HL-60 (cell line): ENCODE measurements at regions not wholly inside any gene's neighbourhood (a gene's known extent, or its start where the extent isn't known, plus 50 kb on each side); places are given as distances from the start of the nearest gene placed in this dataset.

Experiments used
- DNase-seq, 2 experiments: peaks; one replicate each; pipeline ENCODE4 v3.0.0-alpha.2; 2010 to 2020; ENCODE audit warnings: low read depth in 1 of 2, low spot score in 1 of 2
- H3K27ac ChIP-seq: fragments of 250-450 bp; sonication (Bioruptor Pico); replicated peaks from 2 replicates; pipeline ENCODE4 v1.5.1; 2020; ENCODE audit warnings: mild to moderate bottlenecking, moderate library complexity
- H3K27me3 ChIP-seq: fragments of 250-450 bp; sonication (Bioruptor Pico); 2 replicates; pipeline ENCODE4 v1.5.1; 2021; ENCODE audit warnings: mild to moderate bottlenecking, moderate library complexity; ENCODE audit not compliant: insufficient read depth, poor library complexity, severe bottlenecking
- H3K4me3 ChIP-seq: replicated peaks from 2 replicates; pipeline ENCODE4 v1.5.1; 2011; ENCODE audit warnings: mild to moderate bottlenecking, control low read depth, low read length; ENCODE audit not compliant: insufficient read depth
- CTCF ChIP-seq: IDR thresholded peaks from one replicate; pipeline ENCODE4 v1.5.1; 2011; ENCODE audit warnings: low read length, control low read depth, inconsistent platforms; ENCODE audit not compliant: insufficient read depth
- GABPA ChIP-seq: IDR thresholded peaks from 2 replicates; pipeline ENCODE4 v1.6.1; 2012; ENCODE audit warnings: low read depth
- POLR2AphosphoS5 ChIP-seq: IDR thresholded peaks from 2 replicates; pipeline ENCODE4 v1.6.1; 2012; ENCODE audit warnings: low read depth
- REST ChIP-seq: IDR thresholded peaks from 2 replicates; pipeline ENCODE4 v1.6.1; 2012; ENCODE audit warnings: low read depth; ENCODE audit not compliant: insufficient replicate concordance
- SPI1 ChIP-seq: IDR thresholded peaks from 2 replicates; pipeline ENCODE4 v1.6.1; 2012; ENCODE audit warnings: low read depth, mild to moderate bottlenecking, borderline replicate concordance

GRCh38 chr16:86866986-86867722 lies 288.8 kb downstream of the FOXL1 start:
- DNase-seq = no peak
- Histone ChIP-seq H3K4me3 (no peak overlapping the region), H3K27me3 (no peaks in the 10 kb centered on the region), H3K27ac (no peak overlapping the region)
- no peak for TF ChIP-seq GABPA
- no peak for TF ChIP-seq POLR2AphosphoS5

- no peak for DNase-seq
- no peak for TF ChIP-seq POLR2AphosphoS5
- TF ChIP-seq SPI1 = no peak
- no peak for TF ChIP-seq GABPA
- no peak for TF ChIP-seq CTCF
- no peak for TF ChIP-seq REST
- Histone ChIP-seq H3K27ac (no peak overlapping the region), H3K27me3 (no peaks in the 10 kb centered on the region), H3K4me3 (no peak overlapping the region)
Measured at GRCh38 chr16:86868070-86868469, 289.7 kb downstream of the FOXL1 start.

GRCh38 chr16:86868786-86869185 lies 290.4 kb downstream of the FOXL1 start:
- no peaks in the 10 kb centered on the region for H3K27me3 ChIP-seq
- no peak overlapping the region for H3K27ac ChIP-seq
- TF ChIP-seq GABPA (no peak), SPI1 (no peak), POLR2AphosphoS5 (no peak), REST (no peak), CTCF (no peak)
- no peak for DNase-seq
- H3K4me3 ChIP-seq = no peak overlapping the region

GRCh38 chr16:86869288-86870022 lies 291.1 kb downstream of the FOXL1 start:
- TF ChIP-seq SPI1 = no peak
- no peak for TF ChIP-seq REST
- TF ChIP-seq GABPA = no peak
- TF ChIP-seq POLR2AphosphoS5 = no peak
- TF ChIP-seq CTCF = no peak
- Histone ChIP-seq H3K4me3 (no peak overlapping the region), H3K27ac (no peak overlapping the region), H3K27me3 (no peaks in the 10 kb centered on the region)
- no peak for DNase-seq
